ENCODE measurements at regions not wholly inside any gene's neighbourhood (a gene's known extent, or its start where the extent isn't known, plus 50 kb on each side); places are given as distances from the start of the nearest gene placed in this dataset.

- TF ChIP-seq CTCF (conservative IDR thresholded peaks at IDR 0.05 in 1 of 2, IDR thresholded peaks at IDR 0.05 in 1 of 2; ENCODE audit: low read depth in 1 of 2, low read length in 2 of 2): no peak
- TF ChIP-seq EZH2 (IDR thresholded peaks at IDR 0.05; ENCODE audit: low read length, missing control alignments): no peak
Measured at GRCh38 chr18:75477900-75478299, 50.4 kb upstream of the SMIM21 start.

All from fibroblast of lung (primary cell).